Neural crest cell (in vitro differentiated cells): ENCODE measurements at regions not wholly inside any gene's neighbourhood (a gene's known extent, or its start where the extent isn't known, plus 50 kb on each side); places are given as distances from the start of the nearest gene placed in this dataset.

Source experiments
- DNase-seq: peaks from one replicate; pipeline ENCODE4 v3.0.0; 2021; ENCODE audit warnings: low read depth, mixed read lengths, low spot score
- H3K27ac Mint-ChIP-seq: one replicate; pipeline ENCODE4 v1.8.0; 2021; ENCODE audit warnings: mild to moderate bottlenecking, mixed read lengths; ENCODE audit not compliant: unreplicated experiment
- H3K27me3 Mint-ChIP-seq: 2 replicates; pipeline ENCODE4 v1.8.0; 2021; ENCODE audit warnings: low read depth, mild to moderate bottlenecking, mixed read lengths
- H3K36me3 Mint-ChIP-seq: 2 replicates; pipeline ENCODE4 v1.8.0; 2021; ENCODE audit warnings: low read depth, mild to moderate bottlenecking, mixed read lengths
- H3K4me1 Mint-ChIP-seq: 2 replicates; pipeline ENCODE4 v1.8.0; 2021; ENCODE audit warnings: mixed read lengths
- H3K4me3 Mint-ChIP-seq: one replicate; pipeline ENCODE4 v1.8.0; 2021; ENCODE audit warnings: mild to moderate bottlenecking, mixed read lengths
- H3K9me3 Mint-ChIP-seq: 2 replicates; pipeline ENCODE4 v1.8.0; 2021; ENCODE audit warnings: mixed read lengths
- TF ChIP-seq, protein P1 (sequence below): fragments of 200-600 bp; sonication (generic); conservative IDR thresholded peaks from 2 replicates; pipeline ENCODE4 v1.5.0; 2021; ENCODE audit warnings: antibody characterized with exemption, mild to moderate bottlenecking

DNA sequence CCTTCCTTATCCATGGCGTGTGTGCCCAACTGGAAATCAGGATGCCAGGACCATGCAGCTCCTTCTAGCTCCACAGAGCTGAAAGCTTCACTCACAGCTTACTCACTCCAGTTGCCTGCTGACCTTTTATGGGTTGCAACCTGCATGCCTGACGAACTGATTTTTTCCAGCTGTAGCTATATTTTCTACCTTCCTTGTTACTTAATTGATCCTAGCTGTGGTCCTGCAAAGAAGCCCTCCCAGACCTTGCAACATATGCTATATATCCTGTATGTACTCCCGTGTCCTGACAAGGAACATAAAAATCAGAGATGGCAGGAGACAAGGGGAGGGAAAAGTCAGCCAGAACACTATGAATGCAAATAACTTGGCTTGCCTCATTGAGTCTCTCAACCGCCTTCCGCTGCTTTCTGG lies 135.3 kb upstream of the LDB2 start:
- Mint-ChIP-seq H3K27me3 (no peaks in the 10 kb centered on the region), H3K9me3 (no peaks in the 10 kb centered on the region), H3K4me3 (no peak overlapping the region), H3K4me1 (peaks cover 4% of the 10 kb centered on the region), H3K27ac (no peak overlapping the region), H3K36me3 (no peaks in the 10 kb centered on the region)
- DNase-seq: no peak
- TF ChIP-seq, protein P1, sequence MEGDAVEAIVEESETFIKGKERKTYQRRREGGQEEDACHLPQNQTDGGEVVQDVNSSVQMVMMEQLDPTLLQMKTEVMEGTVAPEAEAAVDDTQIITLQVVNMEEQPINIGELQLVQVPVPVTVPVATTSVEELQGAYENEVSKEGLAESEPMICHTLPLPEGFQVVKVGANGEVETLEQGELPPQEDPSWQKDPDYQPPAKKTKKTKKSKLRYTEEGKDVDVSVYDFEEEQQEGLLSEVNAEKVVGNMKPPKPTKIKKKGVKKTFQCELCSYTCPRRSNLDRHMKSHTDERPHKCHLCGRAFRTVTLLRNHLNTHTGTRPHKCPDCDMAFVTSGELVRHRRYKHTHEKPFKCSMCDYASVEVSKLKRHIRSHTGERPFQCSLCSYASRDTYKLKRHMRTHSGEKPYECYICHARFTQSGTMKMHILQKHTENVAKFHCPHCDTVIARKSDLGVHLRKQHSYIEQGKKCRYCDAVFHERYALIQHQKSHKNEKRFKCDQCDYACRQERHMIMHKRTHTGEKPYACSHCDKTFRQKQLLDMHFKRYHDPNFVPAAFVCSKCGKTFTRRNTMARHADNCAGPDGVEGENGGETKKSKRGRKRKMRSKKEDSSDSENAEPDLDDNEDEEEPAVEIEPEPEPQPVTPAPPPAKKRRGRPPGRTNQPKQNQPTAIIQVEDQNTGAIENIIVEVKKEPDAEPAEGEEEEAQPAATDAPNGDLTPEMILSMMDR: no peak

DNA sequence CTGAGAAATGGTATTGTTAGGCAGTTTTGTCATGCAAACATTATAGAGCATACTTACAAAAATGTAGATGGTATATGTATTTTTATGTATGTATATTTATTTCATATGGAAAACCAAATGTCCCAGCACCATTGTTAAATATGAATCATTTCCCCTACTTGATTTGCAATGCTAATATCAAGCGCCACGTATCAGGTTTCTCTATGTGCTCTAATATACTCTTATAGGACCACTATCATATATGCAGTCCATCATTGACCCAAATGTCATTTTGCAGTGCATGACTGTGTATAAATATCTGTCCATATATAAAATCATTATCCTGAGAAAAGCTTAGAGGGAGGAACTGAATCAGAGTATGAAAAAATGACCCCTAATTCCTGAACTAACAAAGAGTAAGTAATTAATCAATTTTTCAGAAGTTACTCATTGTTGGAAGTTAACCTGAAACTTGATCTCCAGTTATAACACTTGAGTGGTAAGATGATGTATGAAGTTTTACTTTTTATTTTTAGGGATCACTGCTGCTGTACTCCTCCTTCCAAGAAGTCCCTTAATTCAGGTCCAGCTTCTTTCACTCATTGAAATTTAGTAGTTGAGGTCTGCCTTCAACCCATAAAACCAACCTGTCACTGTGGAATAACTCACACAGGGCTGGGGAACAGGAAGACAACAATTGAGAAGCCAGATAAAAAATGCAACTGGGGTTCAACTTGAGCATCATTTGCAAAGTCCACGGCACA lies 134.8 kb upstream of the LDB2 start:
- no peaks in the 10 kb centered on the region for H3K36me3 Mint-ChIP-seq
- no peak for DNase-seq
- no peaks in the 10 kb centered on the region for H3K27me3 Mint-ChIP-seq
- no peaks in the 10 kb centered on the region for H3K4me1 Mint-ChIP-seq
- TF ChIP-seq, protein P1: no peak
- no peak overlapping the region for H3K27ac Mint-ChIP-seq
- no peaks in the 10 kb centered on the region for H3K9me3 Mint-ChIP-seq
- no peak overlapping the region for H3K4me3 Mint-ChIP-seq

DNA sequence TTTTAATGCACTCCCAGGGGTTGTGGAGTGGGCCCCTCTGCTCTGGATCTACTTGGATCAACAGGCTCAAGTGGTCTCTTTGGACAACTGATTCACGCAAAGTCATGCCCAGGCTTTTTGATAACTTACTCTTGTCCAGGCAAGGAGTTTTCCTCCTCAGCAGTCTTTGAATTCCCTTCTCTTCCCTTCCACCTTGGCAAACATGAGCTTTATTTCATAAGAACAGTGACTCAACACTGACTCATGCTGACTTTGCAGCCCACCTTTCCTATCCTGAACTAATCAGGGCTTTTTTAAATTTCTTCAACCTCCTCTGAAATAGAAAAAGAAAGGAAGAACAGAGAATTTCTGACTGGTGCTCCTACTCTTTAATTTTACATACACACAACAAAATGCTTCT lies 132.1 kb upstream of the LDB2 start:
- no peaks in the 10 kb centered on the region for H3K9me3 Mint-ChIP-seq
- no peaks in the 10 kb centered on the region for H3K27me3 Mint-ChIP-seq
- no peak overlapping the region for H3K4me3 Mint-ChIP-seq
- H3K4me1 Mint-ChIP-seq: no peaks in the 10 kb centered on the region
- TF ChIP-seq, protein P1: no peak
- no peaks in the 10 kb centered on the region for H3K36me3 Mint-ChIP-seq
- no peak overlapping the region for H3K27ac Mint-ChIP-seq
- no peak for DNase-seq

DNA sequence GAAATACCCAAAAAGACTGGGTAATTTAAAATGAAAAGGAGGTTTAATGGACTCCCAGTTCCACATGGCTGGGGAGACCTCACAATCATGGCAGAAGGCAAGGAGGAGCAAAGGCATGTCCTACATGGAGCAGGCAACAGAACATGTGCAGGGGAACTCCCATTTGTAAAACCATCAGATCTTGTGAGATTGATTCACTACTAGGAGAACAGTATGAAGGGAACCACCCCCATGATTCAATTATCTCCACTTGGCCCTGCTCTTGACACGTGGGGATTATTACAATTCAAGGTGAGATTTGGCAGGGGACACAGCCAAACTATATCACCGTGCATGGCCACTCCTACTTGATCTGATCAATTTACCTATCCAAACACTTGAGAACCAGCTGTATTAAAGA lies 131.5 kb upstream of the LDB2 start:
- H3K4me1 Mint-ChIP-seq: no peaks in the 10 kb centered on the region
- H3K4me3 Mint-ChIP-seq: no peak overlapping the region
- H3K27me3 Mint-ChIP-seq: no peaks in the 10 kb centered on the region
- H3K27ac Mint-ChIP-seq: no peak overlapping the region
- H3K9me3 Mint-ChIP-seq: no peaks in the 10 kb centered on the region
- no peak for DNase-seq
- TF ChIP-seq, protein P1: no peak
- H3K36me3 Mint-ChIP-seq: no peaks in the 10 kb centered on the region

DNA sequence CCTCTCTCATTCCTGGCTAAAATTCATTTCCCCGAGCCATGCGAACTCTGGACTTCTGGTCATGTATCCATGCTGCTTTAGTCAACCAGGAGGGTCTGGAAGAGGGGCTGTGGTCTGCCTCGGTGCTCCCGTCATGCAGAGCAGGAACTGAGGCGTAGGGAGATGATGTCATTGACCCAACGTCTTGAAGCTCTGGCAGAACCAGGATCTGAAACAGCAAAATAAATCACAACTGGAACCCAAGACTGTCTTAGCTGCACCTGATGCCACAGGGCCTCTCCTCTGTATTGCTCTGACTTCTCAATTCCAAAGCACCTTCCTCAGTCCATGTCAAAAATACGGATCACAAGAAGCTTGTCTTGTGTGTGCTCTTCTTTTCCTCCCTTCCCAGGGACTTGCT lies 131.0 kb upstream of the LDB2 start:
- H3K27me3 Mint-ChIP-seq: no peaks in the 10 kb centered on the region
- no peak for DNase-seq
- H3K36me3 Mint-ChIP-seq: no peaks in the 10 kb centered on the region
- TF ChIP-seq, protein P1: no peak
- H3K9me3 Mint-ChIP-seq: no peaks in the 10 kb centered on the region
- no peak overlapping the region for H3K27ac Mint-ChIP-seq
- H3K4me3 Mint-ChIP-seq: no peak overlapping the region
- no peaks in the 10 kb centered on the region for H3K4me1 Mint-ChIP-seq
